GM06990 (cell line): ENCODE measurements at regions not wholly inside any gene's neighbourhood (a gene's known extent, or its start where the extent isn't known, plus 50 kb on each side); places are given as distances from the start of the nearest gene placed in this dataset.

Experiments
- DNase-seq: peaks from one replicate; pipeline ENCODE4 v3.0.0-alpha.2; 2011; ENCODE audit not compliant: insufficient read length; ENCODE audit errors: extremely low read depth
- H3K27me3 ChIP-seq: replicated peaks from 2 replicates; pipeline ENCODE4 v1.6.0; 2011; ENCODE audit warnings: low read length; ENCODE audit not compliant: control insufficient read depth, insufficient read depth
- H3K36me3 ChIP-seq: 2 replicates; pipeline ENCODE4 v1.5.1; 2011; ENCODE audit warnings: low read length; ENCODE audit not compliant: control insufficient read depth, insufficient read depth
- H3K4me3 ChIP-seq: replicated peaks from 2 replicates; pipeline ENCODE4 v1.5.1; 2011; ENCODE audit warnings: low read depth, mild to moderate bottlenecking, control low read depth, low read length
- CTCF ChIP-seq: IDR thresholded peaks from 2 replicates; pipeline ENCODE4 v1.5.1; 2011; ENCODE audit warnings: low read length, control low read depth, mild to moderate bottlenecking, inconsistent platforms; ENCODE audit not compliant: insufficient read depth, poor library complexity, severe bottlenecking

- Histone ChIP-seq H3K4me3 (no peak overlapping the region), H3K27me3 (no peaks in the 10 kb centered on the region), H3K36me3 (no peaks in the 10 kb centered on the region)
- TF ChIP-seq CTCF = no peak
- DNase-seq = no peak
Observed at GRCh38 chr3:163735394-163735793, 1342.9 kb downstream of the SI start.

- Histone ChIP-seq H3K4me3 (no peak overlapping the region), H3K27me3 (no peaks in the 10 kb centered on the region), H3K36me3 (no peaks in the 10 kb centered on the region)
- DNase-seq = no peak
- no peak for TF ChIP-seq CTCF
Observed at GRCh38 chr3:163730684-163731083, 1347.6 kb downstream of the SI start.

GRCh38 chr3:163726125-163726524 lies 1352.2 kb downstream of the SI start:
- no peak for DNase-seq
- no peak for TF ChIP-seq CTCF
- H3K27me3 ChIP-seq = no peaks in the 10 kb centered on the region

GRCh38 chr3:163722405-163722804 lies 1355.9 kb downstream of the SI start:
- Histone ChIP-seq H3K4me3 (no peak overlapping the region), H3K36me3 (no peaks in the 10 kb centered on the region), H3K27me3 (no peaks in the 10 kb centered on the region)
- TF ChIP-seq CTCF = no peak
- DNase-seq = no peak

More at GRCh38 chr3:163726125-163726524, 1352.2 kb downstream of the SI start:
- Histone ChIP-seq H3K36me3 (no peaks in the 10 kb centered on the region), H3K4me3 (no peak overlapping the region)

- Histone ChIP-seq H3K27me3 (no peaks in the 10 kb centered on the region), H3K36me3 (no peaks in the 10 kb centered on the region), H3K4me3 (no peak overlapping the region)
- DNase-seq = no peak
- TF ChIP-seq CTCF = no peak
Observed at GRCh38 chr3:163721596-163721995, 1356.7 kb downstream of the SI start.

GRCh38 chr3:163717377-163717776 lies 1360.9 kb downstream of the SI start:
- no peak overlapping the region for H3K4me3 ChIP-seq
- no peak for DNase-seq
- TF ChIP-seq CTCF = no peak
- no peaks in the 10 kb centered on the region for H3K27me3 ChIP-seq
- H3K36me3 ChIP-seq = no peaks in the 10 kb centered on the region
